Globus pallidus (tissue), 1 donor: ENCODE measurements at regions not wholly inside any gene's neighbourhood (a gene's known extent, or its start where the extent isn't known, plus 50 kb on each side); places are given as distances from the start of the nearest gene placed in this dataset.

Source experiments
- DNase-seq: peaks from one replicate; pipeline ENCODE4 v3.0.0-alpha.2; 2015; ENCODE audit warnings: low spot score

DNA sequence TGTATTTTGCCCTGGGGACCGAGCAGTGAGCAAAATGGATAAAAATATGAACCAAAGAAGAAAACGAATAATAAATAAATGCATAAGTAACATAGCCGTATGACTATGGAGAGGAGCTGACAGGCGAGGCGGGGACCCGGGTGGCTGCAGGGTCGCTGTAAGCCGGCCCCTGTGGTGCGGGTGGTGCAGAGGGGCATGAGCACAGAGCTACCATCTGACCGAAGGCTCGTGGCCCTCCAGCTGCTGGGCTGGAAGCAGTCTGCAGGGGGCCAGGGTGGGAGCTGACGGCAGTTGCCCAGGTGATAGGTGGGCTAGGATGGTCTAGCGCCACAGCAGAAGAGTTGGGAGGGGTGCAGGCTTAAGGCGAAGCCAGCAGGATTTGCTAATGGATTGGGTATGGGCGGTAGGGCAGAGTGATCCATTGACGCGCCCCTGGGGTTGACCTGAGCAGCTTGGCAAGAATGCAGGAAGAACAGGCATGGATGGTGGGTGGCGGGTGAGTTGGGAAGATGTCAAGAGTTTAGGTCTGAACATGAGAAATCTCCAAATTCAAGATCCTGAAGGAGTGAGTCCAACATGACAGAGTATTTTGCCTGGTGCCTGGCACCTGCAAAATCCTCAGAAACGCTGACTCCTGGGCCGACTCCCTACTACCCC, 228.0 kb downstream of the FOXL1 start:
- no peak for DNase-seq

DNA sequence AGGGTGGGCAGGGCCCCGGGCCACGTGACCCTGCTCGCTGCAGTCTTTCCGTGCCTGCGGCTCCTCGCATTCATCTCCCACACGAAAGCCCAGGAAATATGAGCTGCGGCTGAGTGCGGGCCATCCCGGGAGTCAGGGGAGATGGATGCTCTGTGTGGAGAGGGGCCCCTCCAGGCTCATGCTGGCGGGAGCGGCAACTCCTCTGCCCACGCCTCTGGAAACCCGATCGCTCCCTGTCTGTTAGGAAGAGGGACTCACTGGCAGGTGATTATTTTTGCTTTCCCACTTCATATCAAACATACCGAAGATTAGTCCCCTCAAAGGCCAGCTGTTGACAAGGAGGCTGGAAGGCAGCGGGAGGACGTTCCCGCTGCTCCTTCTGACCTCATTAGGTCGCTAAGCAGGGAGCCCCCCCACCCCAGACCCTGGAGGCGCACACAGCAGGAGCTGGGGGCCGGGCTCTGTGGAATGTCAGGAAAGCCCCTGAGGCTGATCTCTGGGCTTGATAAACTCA, 228.5 kb downstream of the FOXL1 start:
- DNase-seq, result no peak

DNA sequence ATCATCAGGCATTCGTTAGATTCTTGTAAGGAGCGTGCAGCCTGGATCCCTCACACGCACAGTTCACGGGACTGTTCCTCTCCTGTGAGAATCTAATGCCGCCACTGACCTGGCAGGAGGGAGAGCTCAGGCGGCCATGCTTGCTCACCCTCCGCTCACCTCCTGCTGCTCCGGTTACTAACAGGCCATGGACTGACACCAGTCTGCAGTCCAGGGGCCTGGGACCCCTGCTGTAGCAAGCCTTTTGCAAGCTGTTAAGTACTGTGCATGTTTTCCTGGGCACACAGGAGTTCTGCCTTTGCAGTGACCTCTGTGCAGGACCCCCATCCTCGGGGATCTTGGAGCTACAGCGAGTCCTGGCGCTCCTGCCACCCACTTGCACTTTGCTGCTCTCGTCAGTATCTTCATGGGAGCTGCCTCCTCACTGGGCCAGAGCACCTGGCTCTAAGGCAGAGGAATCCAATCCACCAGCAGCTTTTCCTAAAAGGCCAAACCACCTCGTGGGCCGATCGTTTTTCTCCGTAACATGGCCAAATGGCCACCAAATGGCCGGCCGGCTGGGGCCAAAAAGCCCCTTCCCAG, 230.6 kb downstream of the FOXL1 start:
- no peak for DNase-seq

GRCh38 chr16:86809458-86809955, 231.2 kb downstream of the FOXL1 start:
- DNase-seq, result no peak

- DNase-seq, result no peak
These were observed 231.7 kb downstream of the FOXL1 start for GRCh38 chr16:86810062-86810461.

GRCh38 chr16:86812363-86812970, 234.1 kb downstream of the FOXL1 start:
- DNase-seq, result no peak

DNA sequence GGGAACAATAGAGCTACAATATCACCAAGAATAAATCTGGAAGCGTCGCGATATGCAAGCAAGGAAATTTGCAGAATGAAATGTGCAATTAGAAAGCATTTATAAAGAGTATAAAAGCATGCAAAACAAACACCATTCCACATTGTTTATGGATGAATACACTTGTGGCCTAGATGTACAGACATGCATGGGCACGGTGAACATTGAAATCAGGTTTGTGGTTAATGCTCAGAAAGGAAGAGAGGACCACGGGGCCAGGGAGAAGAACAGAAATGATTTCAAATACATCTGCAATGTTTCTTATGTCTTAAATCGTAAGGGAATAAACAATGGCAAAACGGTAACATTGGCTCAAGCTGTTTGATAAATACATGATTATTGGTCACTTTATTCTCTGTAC, 235.9 kb downstream of the FOXL1 start:
- DNase-seq, result no peak

GRCh38 chr16:86816930-86817625, 238.7 kb downstream of the FOXL1 start:
- no peak for DNase-seq

DNA sequence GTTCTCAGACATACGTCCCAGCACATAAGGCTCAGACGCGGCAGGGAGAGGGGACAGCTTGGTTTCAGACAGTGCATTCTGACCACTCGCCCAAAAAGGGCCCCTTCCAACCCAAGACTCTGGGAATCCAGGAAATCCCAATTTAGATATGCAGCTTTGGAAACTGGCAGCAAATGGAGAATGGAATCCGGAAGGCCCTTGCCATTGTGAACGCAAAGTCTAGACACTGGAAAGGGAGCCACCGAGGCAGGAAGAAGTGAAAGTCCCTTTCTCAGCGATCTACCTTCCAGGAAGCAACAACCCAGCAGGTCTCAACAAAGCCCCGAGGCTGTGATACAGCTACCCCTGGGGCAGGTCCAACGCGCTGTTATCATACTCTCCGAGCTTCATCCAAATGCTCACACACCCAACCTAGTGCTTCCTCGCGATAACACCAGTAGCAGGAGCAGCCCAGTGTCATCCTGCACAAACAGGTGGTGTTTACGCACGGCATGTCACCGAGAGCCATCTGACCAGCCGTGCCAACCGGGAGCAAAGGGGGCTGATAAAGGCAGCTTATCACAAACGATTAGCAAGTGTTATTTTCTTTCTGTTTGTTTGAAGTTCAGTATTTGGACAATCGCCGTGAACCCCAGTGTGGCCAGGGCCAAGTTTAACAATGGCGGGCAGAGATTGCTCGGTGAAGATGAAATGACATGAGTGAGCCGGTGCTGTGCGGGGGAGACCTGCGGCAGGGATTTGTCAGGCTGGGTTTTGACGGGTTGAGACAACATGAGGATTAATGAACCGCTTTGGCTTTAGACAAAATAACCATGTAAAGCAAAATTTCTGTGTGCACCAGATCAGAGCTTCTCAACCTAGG, 240.6 kb downstream of the FOXL1 start:
- DNase-seq, result no peak

DNA sequence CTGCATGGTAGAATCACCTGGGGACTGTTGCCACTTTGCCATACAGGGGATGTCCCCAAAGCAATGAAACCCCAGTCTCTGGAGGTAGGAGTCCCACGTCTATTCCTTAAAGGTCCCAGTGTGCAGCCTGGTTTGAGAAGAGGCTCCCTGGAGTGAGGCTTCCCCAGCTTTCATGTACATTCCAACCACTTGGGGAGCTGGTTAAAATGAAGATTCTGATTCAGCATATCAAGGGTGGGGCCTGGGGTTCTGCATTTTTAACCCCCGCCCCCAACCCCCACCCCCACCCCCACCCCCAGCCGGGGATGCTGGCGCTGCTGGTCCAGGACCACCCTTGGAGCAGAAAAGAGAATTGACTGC, 241.2 kb downstream of the FOXL1 start:
- no peak for DNase-seq

GRCh38 chr16:86821895-86822294, 243.5 kb downstream of the FOXL1 start:
- no peak for DNase-seq

GRCh38 chr16:86823125-86823524, 244.8 kb downstream of the FOXL1 start:
- no peak for DNase-seq

DNA sequence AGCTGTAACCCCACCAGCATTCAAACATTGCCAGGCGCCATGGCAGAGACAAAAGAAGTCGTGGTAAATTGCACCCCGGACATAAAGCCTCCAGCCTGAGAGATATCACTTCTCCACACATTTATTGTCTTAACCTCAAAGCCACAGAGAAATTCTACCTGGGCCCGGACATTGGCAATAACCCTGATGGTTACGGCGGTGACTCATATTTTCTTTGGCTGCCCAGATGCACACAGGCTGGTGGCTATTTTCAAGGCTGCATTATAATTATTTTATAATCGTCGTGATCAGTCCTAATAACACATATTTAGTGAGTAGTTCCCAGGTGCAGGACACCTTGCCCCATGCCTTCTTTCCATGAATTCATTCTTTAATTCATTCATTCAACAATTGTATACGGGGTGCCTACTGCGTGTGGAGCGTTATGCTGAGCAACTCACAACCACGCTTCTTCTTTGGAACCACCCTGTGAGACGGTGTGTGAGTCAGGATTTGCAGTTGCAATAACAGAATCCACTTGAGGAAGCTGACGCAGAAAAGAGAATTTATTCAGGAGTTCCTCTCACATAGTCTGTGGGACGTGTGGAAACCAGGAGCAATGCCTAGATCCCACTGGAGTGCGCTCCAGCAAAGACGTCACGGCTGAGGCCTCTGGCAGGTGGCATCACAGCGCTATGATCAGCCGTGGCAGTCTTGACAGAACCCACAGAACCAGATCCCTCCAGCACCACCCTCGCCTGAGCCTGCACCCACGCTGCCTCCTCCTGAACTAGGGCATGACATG, 245.7 kb downstream of the FOXL1 start:
- DNase-seq, result no peak

GRCh38 chr16:86824751-86825296, 246.5 kb downstream of the FOXL1 start:
- no peak for DNase-seq

DNA sequence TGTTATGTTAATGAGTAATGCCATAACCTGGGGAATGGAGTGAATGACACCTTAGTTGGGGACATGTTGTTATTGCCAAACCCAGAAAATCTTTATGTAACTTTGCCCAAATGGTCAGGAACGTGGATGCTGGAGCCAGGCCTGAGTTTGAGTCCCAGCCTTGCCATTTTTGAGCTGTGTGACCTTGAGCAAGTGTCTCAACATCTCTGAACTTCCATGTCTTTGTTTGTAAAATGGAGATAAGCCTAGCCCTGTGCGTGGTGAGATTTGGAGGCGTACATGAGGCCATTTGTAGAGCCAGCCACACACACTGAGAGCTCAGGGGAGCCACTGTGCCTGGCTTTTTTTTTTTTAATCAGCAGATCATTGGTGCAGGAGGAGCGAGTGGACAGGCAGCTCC, 247.3 kb downstream of the FOXL1 start:
- no peak for DNase-seq

DNA sequence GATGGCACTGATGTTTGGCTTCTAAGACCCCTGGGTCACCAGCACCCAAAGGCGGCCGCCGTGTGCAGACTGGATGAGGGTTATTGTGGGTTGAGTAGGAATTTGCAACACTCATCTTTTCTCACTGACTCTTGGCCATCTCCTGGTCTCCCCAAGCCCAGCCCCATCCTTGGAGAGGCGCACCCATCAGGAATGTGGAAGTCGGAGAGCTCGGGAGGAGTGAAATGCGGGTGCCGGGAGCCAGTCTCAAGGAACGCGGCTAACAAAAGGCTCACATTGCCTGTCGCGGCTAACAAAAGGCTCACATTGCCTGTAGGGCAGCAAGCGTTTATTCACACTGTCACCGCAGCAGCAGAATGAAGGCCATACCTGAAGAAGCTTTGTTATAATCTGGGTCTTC, 248.6 kb downstream of the FOXL1 start:
- no peak for DNase-seq

DNA sequence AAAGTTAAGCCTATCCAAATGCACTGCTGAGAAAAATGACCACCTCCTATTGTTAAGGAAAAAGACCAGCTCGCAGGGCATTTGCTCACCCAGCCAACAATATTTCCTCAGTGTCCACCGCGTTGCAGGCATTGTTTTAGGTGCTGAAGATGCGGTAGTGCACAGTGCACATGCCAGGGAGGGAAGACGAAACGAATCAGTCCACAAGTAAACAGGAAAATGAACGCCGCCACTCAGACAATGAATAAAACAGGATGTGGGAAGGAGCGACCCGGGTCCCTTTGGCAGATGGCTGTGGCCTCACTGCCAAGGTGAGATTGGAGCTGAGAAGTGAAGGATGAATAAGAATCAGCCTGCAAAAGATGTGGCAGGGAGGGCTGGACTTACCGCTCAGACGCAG, 249.2 kb downstream of the FOXL1 start:
- no peak for DNase-seq

DNA sequence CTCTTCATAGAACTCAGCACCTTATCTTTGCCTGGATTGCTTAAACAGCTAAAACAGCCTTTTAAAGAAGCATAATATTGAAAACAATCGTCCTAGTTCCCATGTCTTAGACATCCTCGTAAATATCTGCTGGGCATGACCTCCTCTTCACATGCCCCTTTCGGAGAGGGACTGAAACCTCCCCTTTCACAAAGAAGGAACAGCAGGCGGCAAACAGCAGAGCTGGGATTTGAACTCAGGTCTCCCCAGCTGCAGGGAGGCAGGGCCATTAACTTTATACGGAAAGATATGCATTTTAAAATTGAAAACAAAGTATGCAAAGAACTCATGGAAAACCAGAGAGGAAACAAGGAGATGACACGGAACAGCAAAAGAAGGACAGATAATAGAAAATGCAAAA, 249.9 kb downstream of the FOXL1 start:
- DNase-seq, result no peak

DNA sequence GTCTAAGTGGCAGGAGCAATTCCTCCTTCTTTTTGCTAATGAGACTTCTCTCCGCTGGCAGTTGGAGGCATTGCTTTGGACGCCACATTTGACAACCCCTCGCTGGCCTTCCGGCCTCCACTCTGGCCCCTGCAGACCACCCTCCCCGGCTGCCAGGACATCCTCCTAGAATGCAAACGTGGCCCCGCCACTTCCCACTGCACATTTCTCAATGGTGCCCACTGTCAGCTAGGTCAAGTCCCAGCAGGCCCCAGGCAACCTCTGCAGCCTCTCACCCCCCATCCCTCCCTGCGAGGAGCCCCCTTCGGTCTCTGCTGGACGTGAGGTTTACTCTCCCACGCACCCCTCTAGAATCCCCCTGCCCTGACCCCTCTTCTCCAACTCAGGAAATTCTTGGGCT, 250.3 kb downstream of the FOXL1 start:
- no peak for DNase-seq

GRCh38 chr16:86831366-86831765, 253.0 kb downstream of the FOXL1 start:
- DNase-seq, result no peak

DNA sequence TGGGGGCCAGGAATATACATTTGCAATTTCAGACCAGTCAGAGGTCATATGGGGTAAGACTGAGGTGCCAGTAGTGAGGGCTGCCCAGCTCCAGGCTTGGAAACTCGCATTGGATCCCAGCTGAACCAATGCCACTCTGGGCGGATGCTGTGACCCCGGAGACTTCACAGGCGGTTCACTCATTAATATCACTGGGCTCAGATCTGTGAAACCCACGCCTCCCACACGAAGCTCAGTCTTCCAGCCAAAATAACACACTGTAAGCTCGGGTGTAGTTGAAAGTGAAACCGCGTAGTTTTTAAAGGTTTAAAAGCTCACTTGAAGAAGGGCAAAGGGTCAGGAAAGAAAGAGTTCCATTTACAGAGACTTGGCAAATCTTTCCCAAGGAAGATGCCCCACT, 254.8 kb downstream of the FOXL1 start:
- no peak for DNase-seq
